ENCODE measurements at regions not wholly inside any gene's neighbourhood (a gene's known extent, or its start where the extent isn't known, plus 50 kb on each side); places are given as distances from the start of the nearest gene placed in this dataset.
"Not testable (repeated sequence)": the region's sequence is repeated elsewhere in the genome, so short reads cannot be mapped to it uniquely, and the experiment has no call there.

GRCh38 chr10:8670461-8670860 lies 616.0 kb downstream of the GATA3 start:
- no peaks in the 10 kb centered on the region for H3K36me3 ChIP-seq (ENCODE audit: control insufficient read depth, insufficient read depth, low read length, severe bottlenecking)
- no peaks in the 10 kb centered on the region for H3K9me3 ChIP-seq (ENCODE audit: control insufficient read depth, low read length)
- no peaks in the 10 kb centered on the region for H3K4me1 ChIP-seq (ENCODE audit: control insufficient read depth, insufficient read depth, low read length)
- no peak for DNase-seq (ENCODE audit: low read depth)
- H3K27me3 ChIP-seq (replicated peaks; ENCODE audit: control insufficient read depth, insufficient read depth, low read length) = no peaks in the 10 kb centered on the region
- no peak overlapping the region for H3K9ac ChIP-seq (ENCODE audit: low read length)
- H3K4me3 ChIP-seq (ENCODE audit: low read length) = no peak overlapping the region

GRCh38 chr10:8674230-8674629 lies 619.7 kb downstream of the GATA3 start:
- Histone ChIP-seq H3K4me1 (ENCODE audit: control insufficient read depth, insufficient read depth, low read length) (no peaks in the 10 kb centered on the region), H3K9ac (ENCODE audit: low read length) (no peak overlapping the region)
- no peak for DNase-seq (ENCODE audit: low read depth)

GRCh38 chr10:8677642-8678041 lies 623.2 kb downstream of the GATA3 start:
- Histone ChIP-seq H3K9me3 (ENCODE audit: control insufficient read depth, low read length) (no peaks in the 10 kb centered on the region), H3K27me3 (replicated peaks; ENCODE audit: control insufficient read depth, insufficient read depth, low read length) (no peaks in the 10 kb centered on the region), H3K4me3 (ENCODE audit: low read length) (no peak overlapping the region), H3K4me1 (ENCODE audit: control insufficient read depth, insufficient read depth, low read length) (no peaks in the 10 kb centered on the region), H3K9ac (ENCODE audit: low read length) (no peak overlapping the region), H3K36me3 (ENCODE audit: control insufficient read depth, insufficient read depth, low read length, severe bottlenecking) (no peaks in the 10 kb centered on the region)
- no peak for DNase-seq (ENCODE audit: low read depth)

More at GRCh38 chr10:8674230-8674629, 619.7 kb downstream of the GATA3 start:
- H3K36me3 ChIP-seq (ENCODE audit: control insufficient read depth, insufficient read depth, low read length, severe bottlenecking) = no peaks in the 10 kb centered on the region
- H3K27me3 ChIP-seq (replicated peaks; ENCODE audit: control insufficient read depth, insufficient read depth, low read length) = no peaks in the 10 kb centered on the region
- no peak overlapping the region for H3K4me3 ChIP-seq (ENCODE audit: low read length)
- no peaks in the 10 kb centered on the region for H3K9me3 ChIP-seq (ENCODE audit: control insufficient read depth, low read length)

GRCh38 chr10:8684916-8685315 lies 630.4 kb downstream of the GATA3 start:
- not testable (repeated sequence) for H3K4me3 ChIP-seq (ENCODE audit: low read length); H3K9ac ChIP-seq (ENCODE audit: low read length); H3K9me3 ChIP-seq (ENCODE audit: control insufficient read depth, low read length); H3K27me3 ChIP-seq (replicated peaks; ENCODE audit: control insufficient read depth, insufficient read depth, low read length); H3K36me3 ChIP-seq (ENCODE audit: control insufficient read depth, insufficient read depth, low read length, severe bottlenecking); DNase-seq (ENCODE audit: low read depth); H3K4me1 ChIP-seq (ENCODE audit: control insufficient read depth, insufficient read depth, low read length)

- no peaks in the 10 kb centered on the region for H3K27me3 ChIP-seq (replicated peaks; ENCODE audit: control insufficient read depth, insufficient read depth, low read length)
- H3K9ac ChIP-seq (ENCODE audit: low read length) = no peak overlapping the region
- no peaks in the 10 kb centered on the region for H3K36me3 ChIP-seq (ENCODE audit: control insufficient read depth, insufficient read depth, low read length, severe bottlenecking)
- no peak overlapping the region for H3K4me3 ChIP-seq (ENCODE audit: low read length)
- no peak for DNase-seq (ENCODE audit: low read depth)
- no peaks in the 10 kb centered on the region for H3K9me3 ChIP-seq (ENCODE audit: control insufficient read depth, low read length)
- no peaks in the 10 kb centered on the region for H3K4me1 ChIP-seq (ENCODE audit: control insufficient read depth, insufficient read depth, low read length)
Measured at GRCh38 chr10:8688881-8689280, 634.4 kb downstream of the GATA3 start.

GRCh38 chr10:8691498-8692017 lies 637.1 kb downstream of the GATA3 start:
- no peak overlapping the region for H3K4me3 ChIP-seq (ENCODE audit: low read length)
- DNase-seq (ENCODE audit: low read depth) = no peak
- no peaks in the 10 kb centered on the region for H3K27me3 ChIP-seq (replicated peaks; ENCODE audit: control insufficient read depth, insufficient read depth, low read length)
- no peaks in the 10 kb centered on the region for H3K36me3 ChIP-seq (ENCODE audit: control insufficient read depth, insufficient read depth, low read length, severe bottlenecking)
- no peaks in the 10 kb centered on the region for H3K9me3 ChIP-seq (ENCODE audit: control insufficient read depth, low read length)
- no peak overlapping the region for H3K9ac ChIP-seq (ENCODE audit: low read length)
- H3K4me1 ChIP-seq (ENCODE audit: control insufficient read depth, insufficient read depth, low read length) = no peaks in the 10 kb centered on the region

GRCh38 chr10:8693635-8694034 lies 639.1 kb downstream of the GATA3 start:
- not testable (repeated sequence) for H3K4me1 ChIP-seq (ENCODE audit: control insufficient read depth, insufficient read depth, low read length); H3K9ac ChIP-seq (ENCODE audit: low read length); H3K36me3 ChIP-seq (ENCODE audit: control insufficient read depth, insufficient read depth, low read length, severe bottlenecking); H3K4me3 ChIP-seq (ENCODE audit: low read length); H3K27me3 ChIP-seq (replicated peaks; ENCODE audit: control insufficient read depth, insufficient read depth, low read length); DNase-seq (ENCODE audit: low read depth); H3K9me3 ChIP-seq (ENCODE audit: control insufficient read depth, low read length)

- Histone ChIP-seq H3K4me3 (ENCODE audit: low read length) (no peak overlapping the region), H3K9me3 (ENCODE audit: control insufficient read depth, low read length) (no peaks in the 10 kb centered on the region), H3K27me3 (replicated peaks; ENCODE audit: control insufficient read depth, insufficient read depth, low read length) (no peaks in the 10 kb centered on the region), H3K36me3 (ENCODE audit: control insufficient read depth, insufficient read depth, low read length, severe bottlenecking) (no peaks in the 10 kb centered on the region), H3K9ac (ENCODE audit: low read length) (no peak overlapping the region), H3K4me1 (ENCODE audit: control insufficient read depth, insufficient read depth, low read length) (no peaks in the 10 kb centered on the region)
- DNase-seq (ENCODE audit: low read depth) = no peak
Measured at GRCh38 chr10:8696746-8697145, 642.3 kb downstream of the GATA3 start.

- DNase-seq (ENCODE audit: low read depth) = no peak
- H3K36me3 ChIP-seq (ENCODE audit: control insufficient read depth, insufficient read depth, low read length, severe bottlenecking) = no peaks in the 10 kb centered on the region
- no peaks in the 10 kb centered on the region for H3K9me3 ChIP-seq (ENCODE audit: control insufficient read depth, low read length)
- H3K27me3 ChIP-seq (replicated peaks; ENCODE audit: control insufficient read depth, insufficient read depth, low read length) = no peaks in the 10 kb centered on the region
- no peak overlapping the region for H3K9ac ChIP-seq (ENCODE audit: low read length)
- no peak overlapping the region for H3K4me3 ChIP-seq (ENCODE audit: low read length)
- H3K4me1 ChIP-seq (ENCODE audit: control insufficient read depth, insufficient read depth, low read length) = no peaks in the 10 kb centered on the region
Measured at GRCh38 chr10:8700689-8701088, 646.2 kb downstream of the GATA3 start.

GRCh38 chr10:8702181-8702580 lies 647.7 kb downstream of the GATA3 start:
- H3K9me3 ChIP-seq (ENCODE audit: control insufficient read depth, low read length) = no peaks in the 10 kb centered on the region
- H3K9ac ChIP-seq (ENCODE audit: low read length) = no peak overlapping the region
- H3K4me3 ChIP-seq (ENCODE audit: low read length) = no peak overlapping the region
- no peaks in the 10 kb centered on the region for H3K27me3 ChIP-seq (replicated peaks; ENCODE audit: control insufficient read depth, insufficient read depth, low read length)
- DNase-seq (ENCODE audit: low read depth) = no peak
- no peaks in the 10 kb centered on the region for H3K4me1 ChIP-seq (ENCODE audit: control insufficient read depth, insufficient read depth, low read length)
- H3K36me3 ChIP-seq (ENCODE audit: control insufficient read depth, insufficient read depth, low read length, severe bottlenecking) = no peaks in the 10 kb centered on the region

GRCh38 chr10:8705415-8705814 lies 650.9 kb downstream of the GATA3 start:
- no peak for DNase-seq (ENCODE audit: low read depth)
- no peaks in the 10 kb centered on the region for H3K9me3 ChIP-seq (ENCODE audit: control insufficient read depth, low read length)

GRCh38 chr10:8712656-8713055 lies 658.2 kb downstream of the GATA3 start:
- DNase-seq (ENCODE audit: low read depth) = no peak
- Histone ChIP-seq H3K27me3 (replicated peaks; ENCODE audit: control insufficient read depth, insufficient read depth, low read length) (no peaks in the 10 kb centered on the region), H3K4me1 (ENCODE audit: control insufficient read depth, insufficient read depth, low read length) (no peaks in the 10 kb centered on the region)

More at GRCh38 chr10:8705415-8705814, 650.9 kb downstream of the GATA3 start:
- Histone ChIP-seq H3K27me3 (replicated peaks; ENCODE audit: control insufficient read depth, insufficient read depth, low read length) (no peaks in the 10 kb centered on the region), H3K9ac (ENCODE audit: low read length) (no peak overlapping the region), H3K36me3 (ENCODE audit: control insufficient read depth, insufficient read depth, low read length, severe bottlenecking) (no peaks in the 10 kb centered on the region), H3K4me1 (ENCODE audit: control insufficient read depth, insufficient read depth, low read length) (no peaks in the 10 kb centered on the region), H3K4me3 (ENCODE audit: low read length) (no peak overlapping the region)

More at GRCh38 chr10:8712656-8713055, 658.2 kb downstream of the GATA3 start:
- no peaks in the 10 kb centered on the region for H3K36me3 ChIP-seq (ENCODE audit: control insufficient read depth, insufficient read depth, low read length, severe bottlenecking)
- peaks cover 1% of the 10 kb centered on the region for H3K9me3 ChIP-seq (ENCODE audit: control insufficient read depth, low read length)
- H3K4me3 ChIP-seq (ENCODE audit: low read length) = no peak overlapping the region
- no peak overlapping the region for H3K9ac ChIP-seq (ENCODE audit: low read length)
